Left renal pelvis (tissue), 4 donors: ENCODE measurements at regions not wholly inside any gene's neighbourhood (a gene's known extent, or its start where the extent isn't known, plus 50 kb on each side); places are given as distances from the start of the nearest gene placed in this dataset.

ENCODE experiments used
- DNase-seq, 4 donors: peaks; one replicate each; pipeline ENCODE4 v3.0.0-alpha.2; 2013; ENCODE audit warnings: low read depth in 4 of 4, low spot score in 3 of 4

- no peak for DNase-seq
Observed at GRCh38 chr5:61263072-61263471, 69.0 kb upstream of the ZSWIM6 start.

- no peak for DNase-seq
Observed at GRCh38 chr5:61263561-61264272, 68.3 kb upstream of the ZSWIM6 start.

- no peak for DNase-seq
Observed at GRCh38 chr5:61264273-61264661, 67.8 kb upstream of the ZSWIM6 start.

- DNase-seq = no peak
Observed at GRCh38 chr5:61267116-61267515, 64.9 kb upstream of the ZSWIM6 start.

- no peak for DNase-seq
Observed at GRCh38 chr5:61268871-61269270, 63.2 kb upstream of the ZSWIM6 start.

GRCh38 chr5:61270510-61271165 is 61.4 kb upstream of the ZSWIM6 start:
- no peak for DNase-seq

GRCh38 chr5:61272688-61273087 is 59.4 kb upstream of the ZSWIM6 start:
- DNase-seq = no peak

- no peak for DNase-seq
Observed at GRCh38 chr5:61273279-61273975, 58.6 kb upstream of the ZSWIM6 start.

GRCh38 chr5:61274511-61274911 is 57.5 kb upstream of the ZSWIM6 start:
- no peak for DNase-seq

GRCh38 chr5:61275841-61276240 is 56.2 kb upstream of the ZSWIM6 start:
- no peak for DNase-seq

- DNase-seq = no peak
Observed at GRCh38 chr5:61277190-61277589, 54.9 kb upstream of the ZSWIM6 start.

GRCh38 chr5:61277781-61278180 is 54.3 kb upstream of the ZSWIM6 start:
- DNase-seq = no peak

GRCh38 chr5:61279725-61280124 is 52.3 kb upstream of the ZSWIM6 start:
- DNase-seq = no peak

- peak; percentile 33 to 59 (median 48) for DNase-seq
Observed at GRCh38 chr5:61280205-61280604, 51.9 kb upstream of the ZSWIM6 start.

GRCh38 chr5:61280761-61281427 is 51.2 kb upstream of the ZSWIM6 start:
- DNase-seq = no peak

GRCh38 chr5:61281686-61282085 is 50.4 kb upstream of the ZSWIM6 start:
- no peak for DNase-seq
